GM18519 (cell line): ENCODE measurements at regions not wholly inside any gene's neighbourhood (a gene's known extent, or its start where the extent isn't known, plus 50 kb on each side); places are given as distances from the start of the nearest gene placed in this dataset.

Experiments used
- ATAC-seq: cut with Tn5 transposase; IDR thresholded peaks from one replicate; pipeline ENCODE4 v1.9.1; 2021; ENCODE audit warnings: mild to moderate bottlenecking, moderate library complexity; ENCODE audit not compliant: unreplicated experiment, low FRiP score

DNA sequence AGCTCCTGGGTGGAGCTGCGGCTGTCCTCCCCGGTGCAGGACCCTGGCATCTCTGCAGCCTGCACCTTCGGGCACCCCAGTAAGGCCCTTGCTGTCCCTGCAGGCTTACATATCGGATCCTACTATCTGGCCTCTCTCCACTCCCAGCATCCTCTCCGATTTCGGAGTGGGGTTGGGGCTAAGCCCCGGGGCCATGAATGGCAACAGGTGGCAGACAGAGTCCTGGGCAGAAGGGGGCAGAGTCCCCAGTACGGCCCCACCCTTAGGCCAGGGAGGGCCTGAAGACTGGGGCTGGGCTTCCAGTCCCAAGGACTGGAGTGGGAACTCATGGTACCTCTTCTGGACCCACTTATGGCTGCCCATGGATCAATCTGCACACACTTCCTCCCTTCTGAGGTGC, 180.4 kb upstream of the MC4R start:
- no peak for ATAC-seq

DNA sequence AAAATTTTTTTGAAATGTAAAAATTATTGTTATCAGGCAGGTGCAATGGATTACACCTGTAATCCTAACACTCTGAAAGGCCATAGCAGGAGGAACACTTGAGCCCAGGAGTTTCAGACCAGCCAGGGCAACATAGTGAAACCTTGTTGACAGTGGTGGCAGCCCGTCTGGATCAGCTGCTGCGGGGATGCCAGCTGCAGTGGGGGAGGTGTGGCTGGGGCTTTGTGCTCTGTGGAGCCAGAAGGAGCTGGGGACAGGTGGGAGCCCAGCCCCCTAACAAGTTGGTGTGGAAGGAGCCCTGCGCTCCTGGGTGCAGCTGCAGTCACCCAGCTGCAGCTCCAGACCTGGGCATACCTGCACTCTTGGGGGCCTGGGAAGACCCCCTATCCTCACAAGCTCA, 182.4 kb upstream of the MC4R start:
- no peak for ATAC-seq

DNA sequence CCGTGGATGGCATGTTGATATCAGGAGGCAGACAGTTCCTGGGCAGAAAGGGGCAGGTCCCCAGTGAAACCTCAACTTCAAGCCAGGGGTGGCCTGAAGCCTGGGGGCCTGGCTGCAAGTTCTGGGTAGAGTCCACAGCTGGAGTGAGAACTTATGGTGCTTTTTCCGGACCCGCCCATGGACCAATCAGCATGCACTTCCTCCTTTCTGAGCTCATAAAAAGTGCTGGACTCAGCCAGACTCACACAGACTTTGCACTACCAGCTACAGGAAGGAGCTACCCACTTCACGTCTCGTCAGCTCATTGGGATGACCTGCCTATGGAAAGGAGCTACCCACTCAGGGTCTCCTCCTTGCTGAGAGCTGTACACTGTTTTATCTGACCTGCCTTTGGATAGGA, 183.1 kb upstream of the MC4R start:
- no peak for ATAC-seq

DNA sequence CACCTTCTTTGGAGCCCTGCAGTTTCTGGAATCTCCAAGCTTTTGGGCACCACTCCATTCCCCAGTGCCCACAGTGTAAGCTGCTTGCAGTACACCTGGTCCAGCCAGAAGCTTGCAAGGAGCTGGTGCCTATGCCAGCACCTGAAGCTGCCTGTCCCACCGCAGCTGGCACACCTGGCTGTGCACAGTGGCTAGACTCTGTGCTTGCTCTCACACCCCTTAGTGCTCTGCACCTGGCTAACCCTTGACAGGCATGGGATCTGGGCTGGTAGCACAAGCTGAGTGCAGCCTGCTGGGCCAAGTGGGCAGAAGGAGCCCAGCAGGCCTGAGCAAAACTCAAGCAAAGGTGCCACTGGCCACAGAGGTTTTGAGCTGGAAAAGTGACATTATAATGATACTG, 183.8 kb upstream of the MC4R start:
- ATAC-seq = no peak

DNA sequence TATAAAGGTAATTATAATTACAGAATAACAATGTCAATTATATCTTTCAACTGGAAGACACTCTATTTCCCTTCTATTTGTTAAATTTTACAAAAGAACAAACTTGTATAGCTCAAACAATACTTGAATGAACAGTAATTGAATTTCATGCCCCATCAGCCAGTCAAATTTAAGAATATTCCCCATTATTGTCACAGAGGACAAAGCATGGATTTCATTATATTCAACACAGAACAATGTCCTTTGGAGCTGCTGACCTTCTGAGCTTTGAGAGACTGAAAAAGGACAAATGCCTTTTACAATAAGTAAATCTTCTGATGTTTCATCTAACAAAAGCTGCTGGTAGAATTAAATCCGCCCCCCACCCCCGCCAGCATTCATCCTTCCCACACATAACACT, 187.5 kb upstream of the MC4R start:
- ATAC-seq = no peak

DNA sequence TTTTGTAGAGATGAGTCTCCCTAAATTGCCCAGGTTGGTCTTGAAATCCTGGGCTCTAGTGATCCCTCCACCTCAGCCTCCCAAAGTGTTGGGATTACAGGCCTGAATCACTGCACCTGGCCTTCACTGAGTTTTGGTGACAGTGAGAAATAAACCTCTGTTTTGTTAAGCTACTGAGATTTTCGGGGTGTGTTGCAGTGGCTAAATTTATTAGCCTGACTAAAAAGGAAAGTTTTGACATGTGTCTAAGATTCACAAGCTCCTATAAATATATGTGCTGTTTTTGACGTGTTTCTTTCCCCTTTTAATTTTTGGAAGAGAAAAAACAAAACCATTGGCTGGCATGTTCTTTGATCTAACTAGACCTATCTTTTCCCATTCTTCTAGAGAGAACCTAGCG, 190.5 kb upstream of the MC4R start:
- ATAC-seq = peak; percentile 54

DNA sequence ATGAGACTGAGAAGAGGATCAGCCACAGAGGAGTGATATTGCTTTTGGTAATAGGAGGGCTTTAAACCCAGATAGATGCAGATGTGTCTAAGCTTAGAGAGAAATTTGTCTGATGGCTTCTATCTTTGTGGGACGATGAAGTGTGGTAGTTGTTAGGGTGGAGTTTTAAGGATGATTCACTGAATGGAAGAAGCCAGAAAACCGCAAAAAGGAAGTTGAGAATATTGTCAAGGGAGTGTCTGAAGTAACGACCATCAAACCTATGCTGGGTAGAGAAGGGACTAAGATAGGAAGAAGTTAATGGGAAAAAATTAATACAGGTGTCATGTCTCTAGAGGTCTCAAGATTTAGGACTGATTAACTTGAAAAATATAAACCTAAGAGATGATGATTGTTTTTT, 195.6 kb upstream of the MC4R start:
- ATAC-seq = no peak

DNA sequence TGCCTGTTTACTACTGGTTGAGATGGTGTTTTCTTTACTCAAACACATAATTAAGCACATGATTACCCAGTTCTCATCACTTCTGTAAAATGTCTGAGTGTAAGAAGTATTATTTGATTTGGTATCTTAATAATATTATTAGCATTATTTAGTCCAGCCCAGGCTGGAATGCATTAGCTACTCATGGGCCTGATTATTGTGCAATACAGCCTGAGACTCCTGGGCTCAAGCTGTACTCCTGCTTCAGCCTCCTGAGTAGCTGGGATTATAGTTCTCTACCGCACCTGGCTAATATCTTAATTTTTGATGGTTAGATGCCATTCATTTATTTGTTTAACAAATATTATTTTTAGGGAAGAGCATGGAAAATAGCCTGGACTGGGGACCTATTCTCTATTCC, 197.6 kb upstream of the MC4R start:
- ATAC-seq = no peak

DNA sequence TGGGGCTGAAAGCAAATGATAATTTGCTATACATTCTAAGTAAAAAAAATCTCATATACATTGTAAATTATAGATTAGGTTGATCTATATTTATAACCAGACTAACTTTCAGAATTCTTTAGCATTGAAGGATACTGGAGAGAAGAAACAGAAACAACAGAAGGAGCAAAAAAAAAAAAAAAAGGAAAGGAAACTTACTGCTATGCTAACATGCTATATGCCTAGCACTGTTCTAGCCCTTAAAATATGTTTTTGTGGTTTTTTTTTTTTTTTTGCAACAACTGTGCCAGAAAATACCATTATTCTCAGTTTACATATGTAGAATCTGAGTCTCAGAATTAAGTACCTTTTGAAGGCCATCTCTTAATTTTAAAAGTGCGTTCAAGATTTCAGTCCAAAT, 204.9 kb upstream of the MC4R start:
- ATAC-seq = no peak

DNA sequence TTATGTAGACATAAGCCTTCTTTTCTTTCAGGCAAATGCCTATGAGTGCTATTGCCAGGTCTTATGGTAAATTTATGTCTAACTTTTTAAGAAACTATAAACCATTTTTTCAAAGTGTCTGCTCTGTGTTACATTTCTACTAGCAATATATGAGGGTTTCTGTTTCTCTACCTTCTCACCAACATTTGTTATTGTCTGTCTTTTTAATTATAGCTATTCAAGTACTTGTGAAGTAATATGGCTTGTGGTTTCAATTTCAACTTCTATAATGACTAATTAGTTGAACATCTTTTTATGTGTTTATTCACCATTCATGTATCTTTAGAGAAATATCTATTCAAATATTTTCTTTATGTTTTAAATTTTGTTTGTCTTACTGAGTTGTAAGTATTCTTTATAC, 213.1 kb upstream of the MC4R start:
- peak; percentile 63 for ATAC-seq

DNA sequence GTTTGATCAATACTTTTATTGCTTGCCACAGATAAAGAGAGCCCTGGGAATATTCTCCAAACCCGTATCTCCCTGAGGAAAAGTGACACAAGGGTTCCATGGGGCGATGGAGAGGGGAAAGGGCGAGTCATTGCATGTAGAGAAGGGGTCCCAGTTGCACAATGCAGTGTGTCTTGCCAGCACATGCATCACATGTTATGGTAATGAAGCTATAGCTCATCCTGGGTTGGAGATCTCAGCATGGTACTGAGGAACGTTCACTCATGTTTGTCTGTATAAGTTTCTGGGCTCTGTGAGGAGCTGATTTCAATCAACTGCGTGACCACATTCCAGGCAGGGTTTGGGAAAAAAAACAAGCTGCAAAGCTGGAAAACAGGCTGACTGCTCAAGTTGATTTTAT, 220.7 kb upstream of the MC4R start:
- ATAC-seq = no peak

DNA sequence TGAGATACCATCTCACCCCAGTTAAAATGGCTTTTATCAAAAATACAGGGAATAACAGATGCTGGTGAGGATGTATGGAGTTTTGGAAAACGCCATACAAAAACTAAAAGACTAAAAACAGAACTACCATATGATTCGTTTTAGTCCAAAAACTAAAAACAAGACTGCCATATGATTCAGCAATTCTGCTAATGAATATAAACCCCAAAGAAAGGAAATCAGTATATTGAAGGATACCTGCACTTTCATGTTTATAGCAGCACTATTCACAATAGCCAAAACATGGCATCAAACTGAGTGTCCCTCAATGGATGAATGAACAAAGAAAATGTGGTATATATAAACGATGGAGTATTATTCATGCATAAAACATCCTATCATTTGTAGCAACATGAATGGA, 224.4 kb upstream of the MC4R start:
- ATAC-seq = peak; percentile 31

DNA sequence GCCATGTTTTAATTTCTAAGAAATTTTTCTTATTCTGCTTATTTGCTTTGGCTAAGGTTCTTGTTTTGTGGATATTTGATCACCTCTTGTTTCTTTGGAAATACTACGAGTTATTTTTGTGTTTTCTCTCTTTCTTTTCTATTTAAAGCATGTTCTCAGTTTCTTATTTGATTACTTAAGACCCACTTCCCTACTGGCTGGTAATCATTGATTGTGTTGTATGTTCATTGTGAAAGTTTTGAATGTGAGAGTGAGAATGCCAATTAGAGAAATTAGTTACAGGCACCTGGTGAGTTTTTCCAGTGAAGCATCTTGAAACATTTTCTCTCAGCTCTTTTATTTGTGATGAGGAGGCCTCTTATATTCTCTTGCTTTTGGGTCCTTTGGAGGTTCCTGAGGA, 226.7 kb upstream of the MC4R start:
- ATAC-seq = peak; percentile 92

DNA sequence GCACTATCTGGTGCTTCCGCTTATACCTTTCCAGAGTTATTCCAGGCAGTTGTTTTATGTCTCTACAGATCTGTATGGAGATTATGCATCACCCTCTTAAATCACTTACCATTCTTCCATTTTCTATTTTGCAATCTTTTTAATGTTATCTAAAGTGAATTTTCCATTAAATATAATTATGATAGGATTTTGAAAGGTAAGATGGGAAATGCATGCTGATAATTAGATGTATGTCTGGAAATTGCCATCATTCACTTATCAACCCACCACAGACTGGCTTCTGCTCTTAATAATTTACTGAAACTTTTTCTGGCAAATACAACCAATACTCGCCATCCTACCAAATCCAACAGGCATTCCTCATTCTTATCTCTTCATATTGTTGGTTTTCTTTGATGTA, 227.4 kb upstream of the MC4R start:
- ATAC-seq = no peak

DNA sequence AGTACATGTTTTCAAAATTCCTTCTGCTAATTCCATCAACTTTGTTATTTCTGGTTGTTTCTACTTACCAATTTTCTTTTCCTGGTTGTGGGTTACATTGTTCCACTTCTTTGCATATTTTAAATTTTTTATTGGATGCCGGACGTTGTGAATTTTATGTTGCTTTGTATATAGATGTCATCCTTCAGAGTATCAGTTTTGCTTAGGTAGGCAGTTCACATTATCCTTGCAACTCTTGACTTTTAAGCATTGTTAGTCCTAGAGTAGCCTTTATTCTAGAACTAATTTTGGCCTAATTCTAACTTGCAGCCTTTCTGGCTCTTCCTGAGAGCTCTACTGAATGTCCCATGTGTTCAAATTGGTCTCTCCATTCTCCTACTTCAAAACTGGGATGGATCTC, 228.7 kb upstream of the MC4R start:
- ATAC-seq = no peak

DNA sequence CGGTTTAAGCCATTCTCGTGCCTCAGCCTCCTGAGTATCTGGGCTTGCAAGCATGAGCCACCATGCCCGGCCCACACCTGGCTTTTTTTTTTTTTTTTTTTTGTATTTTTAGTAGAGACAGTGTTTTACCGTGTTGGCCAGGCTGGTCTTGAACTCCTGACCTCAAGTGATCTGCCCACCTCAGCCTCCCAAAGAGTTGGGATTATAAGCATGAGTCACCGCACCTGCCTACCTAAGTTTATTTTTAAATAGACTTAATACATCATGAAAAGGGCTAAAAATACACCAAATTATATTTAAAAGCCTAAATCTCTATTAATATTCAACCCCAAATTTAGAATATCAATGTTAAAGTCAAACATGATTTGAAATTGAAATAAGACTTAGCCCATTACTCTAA, 250.8 kb upstream of the MC4R start:
- no peak for ATAC-seq

DNA sequence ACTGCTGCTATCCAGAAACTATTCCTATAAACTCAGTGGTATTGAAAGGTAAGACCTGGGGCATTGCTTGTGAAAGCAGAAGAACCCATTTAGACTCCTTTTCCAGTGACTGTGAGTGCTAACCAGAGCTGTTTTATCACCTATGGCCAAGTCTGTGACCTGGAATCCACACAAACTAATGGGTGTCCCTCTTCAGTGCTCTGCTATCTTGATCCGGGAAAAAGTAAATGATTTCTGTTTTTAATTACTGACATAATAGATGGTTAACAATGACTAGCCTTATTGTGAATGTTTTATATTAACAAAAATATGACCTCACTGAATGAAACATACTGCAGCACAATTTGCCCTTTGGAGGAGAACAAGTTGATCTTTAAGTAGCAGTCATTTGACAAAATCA, 251.6 kb upstream of the MC4R start:
- no peak for ATAC-seq

DNA sequence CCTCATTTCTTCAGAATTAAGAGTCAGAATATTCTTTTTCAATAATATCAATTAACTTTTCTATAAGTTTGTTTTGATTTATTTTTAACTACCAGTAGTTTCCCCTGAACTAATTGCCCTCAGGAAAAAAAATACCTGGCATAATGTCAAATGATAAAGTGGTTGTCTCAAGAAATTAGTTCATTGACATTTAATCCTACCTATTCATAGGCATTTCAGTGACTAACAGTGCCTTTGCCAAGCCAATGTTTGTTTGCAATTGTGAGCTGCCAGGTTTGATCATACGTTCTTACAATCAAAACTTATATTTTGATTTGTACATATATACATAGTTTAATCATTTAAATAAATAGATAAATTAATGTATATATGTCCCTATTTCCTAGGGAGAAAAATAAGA, 267.3 kb upstream of the MC4R start:
- ATAC-seq = no peak

DNA sequence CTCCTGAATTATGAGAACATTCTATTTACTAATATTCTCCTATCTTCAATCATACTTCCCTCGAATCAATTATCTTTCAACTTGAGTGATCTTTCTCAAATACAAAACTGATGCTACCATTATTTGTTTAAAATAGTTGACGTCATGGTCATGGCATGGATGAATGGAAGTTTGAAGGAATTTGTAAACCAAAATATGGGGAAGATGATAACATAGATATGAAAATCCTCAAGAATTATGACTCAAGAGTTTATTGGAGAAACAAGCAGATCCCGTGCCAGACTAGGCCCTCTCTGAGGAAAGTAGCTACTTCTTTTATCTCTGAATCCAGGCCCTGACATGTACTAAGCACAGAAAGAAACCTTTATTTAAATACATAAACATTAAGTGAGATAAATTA, 270.4 kb upstream of the MC4R start:
- ATAC-seq = no peak

DNA sequence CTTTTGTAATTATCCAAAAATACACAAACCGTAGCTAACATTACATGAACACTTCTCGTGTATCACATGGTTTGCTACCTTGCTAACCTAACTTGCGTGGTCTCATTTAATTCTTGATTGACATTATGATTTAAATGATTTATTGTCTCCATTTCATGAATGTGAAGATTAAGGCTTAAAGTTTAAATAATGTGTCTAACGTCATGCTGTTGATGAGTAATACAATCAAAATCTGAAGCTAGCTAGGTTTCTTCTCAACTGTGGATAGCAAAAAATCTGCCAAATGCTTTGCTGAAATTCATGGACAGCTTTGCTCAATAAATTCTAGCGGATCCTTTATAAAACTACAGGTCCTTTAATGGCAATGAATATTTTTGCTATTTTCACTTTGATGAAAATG, 274.1 kb upstream of the MC4R start:
- no peak for ATAC-seq

DNA sequence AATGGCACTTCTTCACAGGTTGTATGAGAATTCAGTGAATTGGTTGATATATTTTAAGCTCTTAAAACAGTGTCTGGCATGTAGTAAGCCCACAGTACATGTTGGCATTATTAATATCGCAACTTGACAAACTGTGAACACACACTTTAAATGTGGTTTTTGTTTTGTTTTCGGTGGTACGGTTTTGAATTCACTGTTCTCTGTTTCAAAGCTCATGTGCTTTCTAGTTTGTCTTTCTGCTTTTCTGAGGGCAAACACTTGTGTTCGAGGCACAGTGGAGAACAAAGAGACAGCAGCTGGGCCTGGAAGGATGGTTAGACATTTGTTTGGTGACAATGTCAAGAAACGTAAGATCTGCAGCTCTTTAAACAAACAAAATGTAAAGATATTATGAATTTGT, 276.5 kb upstream of the MC4R start:
- peak; percentile 99 for ATAC-seq

DNA sequence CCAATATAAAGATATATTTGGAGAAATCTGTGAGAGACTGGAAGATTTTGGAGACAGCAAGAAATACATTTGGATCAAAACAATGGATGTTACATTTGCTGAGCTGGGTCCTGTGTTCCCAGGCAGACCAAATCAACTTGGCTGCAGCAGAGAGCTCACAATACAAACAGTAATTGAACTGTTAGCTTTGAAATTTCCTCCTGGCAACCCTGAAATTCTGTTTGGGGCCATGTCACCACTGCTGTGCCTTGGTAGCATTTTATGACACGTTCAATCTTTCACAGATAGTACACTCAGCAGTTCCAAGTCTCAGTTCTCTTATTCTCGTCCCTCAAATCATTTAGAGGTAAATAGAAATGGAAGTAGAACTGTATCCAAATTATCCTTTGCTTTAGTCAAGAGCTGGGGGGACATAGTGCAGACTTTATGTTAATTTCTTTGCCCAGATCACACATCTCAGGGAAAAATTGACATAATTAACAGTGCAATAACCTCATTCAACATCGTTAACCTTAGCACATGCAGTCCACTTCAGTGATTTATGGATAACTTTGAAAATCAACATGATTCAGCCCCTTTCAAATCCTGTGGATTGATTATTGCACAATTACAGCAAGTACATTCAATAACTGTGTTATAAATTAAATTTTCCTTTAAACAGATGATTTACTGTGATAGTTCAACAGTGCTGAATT, 277.4 kb upstream of the MC4R start:
- ATAC-seq = no peak

DNA sequence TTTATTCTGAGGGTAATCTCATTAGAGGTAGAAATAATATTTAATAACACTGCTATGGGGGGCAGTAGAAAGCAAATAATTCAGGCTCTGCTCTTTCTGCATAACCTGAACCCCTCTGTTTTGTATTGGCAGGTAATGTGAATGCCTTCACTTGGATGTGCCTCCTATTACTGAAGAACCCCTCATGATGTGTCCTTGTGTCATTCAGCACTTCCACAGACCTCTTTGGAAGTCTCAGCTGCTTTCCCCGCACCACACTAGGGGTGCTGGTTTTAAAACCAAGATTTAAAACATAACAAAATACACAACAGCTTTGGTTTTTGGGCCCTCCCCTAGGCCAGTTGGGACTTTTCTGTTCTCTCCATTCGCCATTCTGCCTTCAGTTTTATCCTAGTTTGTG, 281.7 kb upstream of the MC4R start:
- no peak for ATAC-seq
